H1 (cell line): ENCODE measurements at regions not wholly inside any gene's neighbourhood (a gene's known extent, or its start where the extent isn't known, plus 50 kb on each side); places are given as distances from the start of the nearest gene placed in this dataset.

Source experiments
- CTCF ChIA-PET: fragments of 300-600 bp; sonication (Branson Sonifier 250); formaldehyde crosslinking; loops from one replicate; lab custom pipeline; 2021; ENCODE audit not compliant: partially characterized antibody; lab: Charles Lee
- POLR2A ChIA-PET: fragments of 300-600 bp; sonication (Branson Sonifier 250); formaldehyde crosslinking; loops from one replicate; lab custom pipeline; 2021; ENCODE audit warnings: inconsistent platforms; ENCODE audit not compliant: partially characterized antibody; lab: Charles Lee
- DNase-seq, 2 experiments: peaks; one replicate each; pipeline versions ENCODE4 v3.0.0 to v3.0.0-alpha.2; 2010 to 2022; ENCODE audit warnings: low spot score in 2 of 2, low read depth in 1 of 2, mixed read lengths in 1 of 2
- FAIRE-seq: peaks from 2 replicates; lab custom pipeline; 2011; peaks lifted over from hg19 to GRCh38; lab: Jason Lieb, UNC
- H2AFZ ChIP-seq: 2 replicates; pipeline ENCODE4 v1.8.1; 2012; ENCODE audit warnings: low read length, inconsistent platforms
- H2AK5ac ChIP-seq: 2 replicates; pipeline ENCODE4 v1.6.1; 2013; ENCODE audit warnings: low read depth, low read length
- H2BK120ac ChIP-seq: replicated peaks from 2 replicates; pipeline ENCODE3; 2013; ENCODE audit warnings: low read depth, low read length, inconsistent platforms
- H2BK12ac ChIP-seq: 2 replicates; pipeline ENCODE4 v1.6.1; 2013; ENCODE audit warnings: low read depth, low read length
- H2BK15ac ChIP-seq: 2 replicates; pipeline ENCODE4 v1.6.1; 2013; ENCODE audit warnings: low read length
- H2BK20ac ChIP-seq: 2 replicates; pipeline ENCODE4 v1.6.1; 2013; ENCODE audit warnings: low read length
- H2BK5ac ChIP-seq: 2 replicates; pipeline ENCODE4 v1.6.1; 2013; ENCODE audit warnings: low read depth, low read length
- H3K14ac ChIP-seq: 2 replicates; pipeline ENCODE4 v1.6.1; 2013; ENCODE audit warnings: inconsistent platforms; ENCODE audit not compliant: insufficient read length
- H3K18ac ChIP-seq: 2 replicates; pipeline ENCODE4 v1.6.1; 2013; ENCODE audit warnings: low read length; ENCODE audit errors: extremely low read depth
- H3K23ac ChIP-seq: 2 replicates; pipeline ENCODE4 v1.6.1; 2013; ENCODE audit warnings: inconsistent platforms; ENCODE audit not compliant: insufficient read length
- H3K23me2 ChIP-seq: 2 replicates; pipeline ENCODE4 v1.6.1; 2013; ENCODE audit warnings: low read depth, low read length
- H3K27ac ChIP-seq: 2 replicates; pipeline ENCODE4 v1.6.1; 2011; ENCODE audit warnings: low read depth, low read length, inconsistent platforms
- H3K27me3 ChIP-seq, 4 experiments: replicated peaks in 1 of 4; 1 replicate in 1 of 4; 2 replicates in 3 of 4; pipeline versions ENCODE4 v1.6.1 to v1.8.1; 2011 to 2013; ENCODE audit warnings: low read length in 3 of 4, mild to moderate bottlenecking in 3 of 4, inconsistent platforms in 2 of 4, mixed read lengths in 2 of 4, moderate library complexity in 1 of 4; ENCODE audit not compliant: control insufficient read depth in 3 of 4, insufficient read depth in 3 of 4; ENCODE audit errors: extremely low read depth in 1 of 4
- H3K36me3 ChIP-seq, 4 experiments: 2 replicates each; pipeline versions ENCODE4 v1.6.1 to v1.8.1; 2011 to 2013; ENCODE audit warnings: mild to moderate bottlenecking in 4 of 4, low read length in 3 of 4, moderate library complexity in 2 of 4, control low read depth in 1 of 4, inconsistent platforms in 1 of 4; ENCODE audit not compliant: insufficient read depth in 4 of 4, control insufficient read depth in 2 of 4
- H3K4ac ChIP-seq: replicated peaks from 2 replicates; pipeline ENCODE3; 2013; ENCODE audit warnings: low read length, low read depth, mixed read lengths, inconsistent platforms; ENCODE audit not compliant: insufficient read length
- H3K4me1 ChIP-seq, 4 experiments: replicated peaks in 1 of 4; 1 replicate in 1 of 4; 2 replicates in 3 of 4; pipeline versions ENCODE4 v1.6.1 to v1.8.1; 2011 to 2013; ENCODE audit warnings: low read length in 3 of 4, inconsistent platforms in 2 of 4, mixed read lengths in 1 of 4; ENCODE audit not compliant: insufficient read depth in 4 of 4, control insufficient read depth in 3 of 4
- H3K4me2 ChIP-seq, 2 experiments: 2 replicates each; pipeline versions ENCODE4 v1.6.1 to v1.8.1; 2011 to 2013; ENCODE audit warnings: low read depth in 2 of 2, low read length in 2 of 2, control low read depth in 1 of 2, inconsistent platforms in 1 of 2, mild to moderate bottlenecking in 1 of 2; ENCODE audit not compliant: insufficient read depth in 1 of 2
- H3K4me3 ChIP-seq, 4 experiments: fragments of 200-600, 300-600 bp in 1 of 4; sonication (generic), shearing (Covaris generic), sonication (Bioruptor Twin) in 1 of 4; 2 replicates each; pipeline versions ENCODE4 v1.5.1 to v1.8.1; 2011 to 2016; ENCODE audit warnings: low read length in 4 of 4, low read depth in 3 of 4, control low read depth in 2 of 4, inconsistent platforms in 2 of 4, mild to moderate bottlenecking in 2 of 4, mixed read lengths in 1 of 4, moderate library complexity in 1 of 4; ENCODE audit not compliant: insufficient read depth in 2 of 4; ENCODE audit errors: extremely low read depth in 1 of 4
- H3K56ac ChIP-seq: replicated peaks from 2 replicates; pipeline ENCODE3; 2013; ENCODE audit warnings: low read depth, mild to moderate bottlenecking, mixed read lengths, low read length, inconsistent platforms; ENCODE audit not compliant: insufficient read length
- H3K79me1 ChIP-seq: 2 replicates; pipeline ENCODE4 v1.6.1; 2013; ENCODE audit warnings: low read depth, low read length, control low read depth
- H3K79me2 ChIP-seq, 2 experiments: 2 replicates each; pipeline versions ENCODE4 v1.6.1 to v1.8.1; 2012 to 2013; ENCODE audit warnings: low read length in 2 of 2, mild to moderate bottlenecking in 2 of 2, inconsistent platforms in 1 of 2; ENCODE audit not compliant: insufficient read depth in 2 of 2, control insufficient read depth in 1 of 2
- H3K9ac ChIP-seq, 4 experiments: replicated peaks in 1 of 4; 1 replicate in 1 of 4; 2 replicates in 3 of 4; pipeline versions ENCODE4 v1.6.1 to v1.8.1; 2011 to 2013; ENCODE audit warnings: low read depth in 3 of 4, low read length in 3 of 4, control low read depth in 2 of 4, mild to moderate bottlenecking in 2 of 4, moderate library complexity in 2 of 4, inconsistent platforms in 1 of 4; ENCODE audit errors: extremely low read depth in 1 of 4
- H3K9me3 ChIP-seq, 2 experiments: 2 replicates each; pipeline versions ENCODE4 v1.6.1 to v1.8.1; 2012 to 2013; ENCODE audit warnings: mild to moderate bottlenecking in 2 of 2, moderate library complexity in 2 of 2, control low read depth in 1 of 2, inconsistent platforms in 1 of 2, low read depth in 1 of 2, low read length in 1 of 2, mixed read lengths in 1 of 2; ENCODE audit not compliant: insufficient read depth in 2 of 2
- H4K20me1 ChIP-seq, 2 experiments: replicated peaks in 1 of 2; 2 replicates each; pipeline versions ENCODE3 to v1.8.1; 2011 to 2013; ENCODE audit warnings: inconsistent platforms in 2 of 2, low read length in 2 of 2, mild to moderate bottlenecking in 1 of 2; ENCODE audit not compliant: insufficient read depth in 2 of 2, control insufficient read depth in 1 of 2
- H4K5ac ChIP-seq: 2 replicates; pipeline ENCODE4 v1.6.1; 2013; ENCODE audit warnings: low read length, low read depth, mixed read lengths, inconsistent platforms; ENCODE audit not compliant: insufficient read length
- H4K8ac ChIP-seq: 2 replicates; pipeline ENCODE4 v1.8.0; 2013; ENCODE audit warnings: mild to moderate bottlenecking, moderate library complexity, low read length, inconsistent platforms; ENCODE audit not compliant: insufficient read depth; ENCODE audit errors: extremely low read depth
- H4K91ac ChIP-seq: replicated peaks from 2 replicates; pipeline ENCODE3; 2013; ENCODE audit warnings: low read length, mixed read lengths, inconsistent platforms; ENCODE audit not compliant: insufficient read length
- POLR2A ChIP-seq, 2 experiments: IDR thresholded peaks; 1 replicate in 1 of 2; 2 replicates in 1 of 2; pipeline ENCODE4 v1.6.1; 2011; ENCODE audit warnings: low read depth in 2 of 2, low read length in 2 of 2, mild to moderate bottlenecking in 2 of 2; ENCODE audit errors: control extremely low read depth in 1 of 2
- SIX5 ChIP-seq: IDR thresholded peaks from 2 replicates; pipeline ENCODE4 v1.6.1; 2011; ENCODE audit warnings: mild to moderate bottlenecking, low read depth, low read length
- SRF ChIP-seq: IDR thresholded peaks from 2 replicates; pipeline ENCODE4 v1.6.1; 2011; ENCODE audit warnings: mild to moderate bottlenecking, low read depth, low read length, moderate library complexity
- whole genome bisulfite sequencing, 2 experiments: shearing (Covaris generic) in 1 of 2; methylation state at CpG; one replicate each; pipeline versions ENCODE4 v1.1.6 to v1.1.7; 2013 to 2015; ENCODE audit warnings: low lambda C conversion rate in 2 of 2, mixed read lengths in 2 of 2, inconsistent platforms in 1 of 2, low coverage in 1 of 2, missing lambda C conversion rate in 1 of 2; ENCODE audit not compliant: insufficient replicate concordance in 2 of 2, insufficient coverage in 1 of 2, insufficient read length in 1 of 2; ENCODE audit errors: extremely low coverage in 1 of 2, missing lambda C conversion rate in 1 of 2; 5-methylcytosine and 5-hydroxymethylcytosine counted together

- no peak overlapping the region for H3K14ac ChIP-seq
- H3K23ac ChIP-seq = no peak overlapping the region
- H3K9ac ChIP-seq = no peak overlapping the region
- DNase-seq = no peak
- no peaks in the 10 kb centered on the region for H4K20me1 ChIP-seq
- no peak overlapping the region for H3K56ac ChIP-seq
- H2BK5ac ChIP-seq = no peak overlapping the region
- no peak overlapping the region for H2BK15ac ChIP-seq
- H3K4me3 ChIP-seq = no peak overlapping the region
- FAIRE-seq = no peak
- H3K4me1 ChIP-seq = no peaks in the 10 kb centered on the region
- CTCF ChIA-PET = interaction anchor here (0.6 kb wide), 1 partner anchor 577 kb away, joined by 3 read pairs; no protein-coding TSS in a partner anchor
- no peaks in the 10 kb centered on the region for H3K79me2 ChIP-seq
- no peak overlapping the region for H4K5ac ChIP-seq
- no peak overlapping the region for H2AFZ ChIP-seq
- H4K8ac ChIP-seq = no peak overlapping the region
- H3K4me2 ChIP-seq = no peak overlapping the region
- no peak overlapping the region for H2BK12ac ChIP-seq
- no peak for TF ChIP-seq SIX5
- no peak for TF ChIP-seq SRF
- no peak for TF ChIP-seq POLR2A (IDR thresholded peaks at IDR 0.05; ENCODE audit: control extremely low read depth in 1 of 2, low read depth in 2 of 2, low read length in 2 of 2)
- TF ChIP-seq, all 59 proteins: peak for 0
- POLR2A ChIA-PET = no interaction called here
- Histone ChIP-seq H3K79me1 (no peaks in the 10 kb centered on the region), H3K36me3 (peaks cover 0 to 5% (median 0%) of the 10 kb centered on the region in 4 experiments; a peak in 1 of 8 replicates), H3K4ac (no peak overlapping the region), H2AK5ac (no peak overlapping the region), H3K27me3 (peaks cover 0 to 2% (median 0%) of the 10 kb centered on the region in 4 experiments; a peak in 1 of 7 replicates), H2BK120ac (no peak overlapping the region), H3K9me3 (peaks cover 19 to 21% of the 10 kb centered on the region in 2 experiments), H3K18ac (no peak overlapping the region), H3K23me2 (no peaks in the 10 kb centered on the region), H4K91ac (no peak overlapping the region), H3K27ac (no peak overlapping the region), H2BK20ac (no peak overlapping the region)
- WGBS, 2 experiments = 93% methylated on average over 3 of the region's 3 CpGs; no CpG with 5 or more reads in 1 of the 2 experiments
These were observed 140.0 kb upstream of the PRICKLE1 start for GRCh38 chr12:42729535-42729900.
